ENCODE measurements at regions not wholly inside any gene's neighbourhood (a gene's known extent, or its start where the extent isn't known, plus 50 kb on each side); places are given as distances from the start of the nearest gene placed in this dataset.

DNA sequence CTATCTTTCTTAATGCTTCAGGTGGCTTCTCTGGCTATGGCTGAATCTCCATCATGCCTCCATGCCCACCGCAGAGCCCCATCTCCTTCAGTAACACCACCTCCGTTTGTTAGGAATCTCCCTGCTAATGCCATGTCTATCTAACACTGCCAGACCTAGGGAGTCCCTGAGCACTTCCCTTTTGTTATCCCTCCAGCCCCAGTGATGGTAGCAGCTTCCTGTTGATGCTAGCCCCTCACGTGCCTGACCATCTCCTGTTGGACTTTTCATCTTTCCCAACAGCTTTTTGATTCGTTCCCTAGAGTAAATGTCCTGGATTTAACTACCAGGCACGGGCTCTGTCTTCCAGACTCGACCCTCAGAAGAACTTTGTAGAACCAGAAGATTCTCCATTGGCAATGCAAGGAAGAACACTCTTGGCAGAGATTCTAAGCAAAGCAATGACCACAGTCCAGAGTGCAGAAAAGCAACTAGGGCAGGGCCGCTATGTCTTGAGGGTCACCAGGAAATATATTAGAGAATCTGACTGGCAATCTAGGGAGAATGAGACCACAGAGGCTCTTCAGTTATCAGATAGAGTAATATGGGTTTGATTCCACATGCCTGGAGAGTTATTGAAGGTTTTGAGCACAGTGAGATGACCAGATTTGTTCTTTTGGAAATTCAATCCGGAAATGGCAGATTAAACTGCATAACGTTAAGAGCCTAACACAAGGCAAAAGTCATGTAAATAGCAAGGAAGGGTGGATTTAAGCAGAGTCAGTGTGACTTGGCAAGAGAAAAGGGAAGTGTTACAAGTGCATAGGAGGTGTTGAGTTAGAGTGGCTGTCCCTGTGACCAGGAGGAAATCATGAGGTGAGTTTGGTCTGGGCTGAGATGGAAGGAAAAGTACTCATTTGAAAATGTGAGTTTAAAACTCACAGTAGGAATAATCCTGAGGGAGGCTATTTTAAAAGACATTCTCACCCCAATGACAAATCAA lies 555.2 kb downstream of the ACTL7B start:
- Mint-ChIP-seq H3K36me3 (ENCODE audit: low read depth) (no peaks in the 10 kb centered on the region), H3K9me3 (peaks cover 4% of the 10 kb centered on the region), H3K4me1 (ENCODE audit: low read depth) (no peaks in the 10 kb centered on the region), H3K27me3 (ENCODE audit: low read depth) (no peaks in the 10 kb centered on the region), H3K27ac (no peak overlapping the region), H3K4me3 (ENCODE audit: low read depth) (no peak overlapping the region)
- intact Hi-C loops (cut with micrococcal nuclease): no loop called here
- no peak for DNase-seq (ENCODE audit: low spot score)

DNA sequence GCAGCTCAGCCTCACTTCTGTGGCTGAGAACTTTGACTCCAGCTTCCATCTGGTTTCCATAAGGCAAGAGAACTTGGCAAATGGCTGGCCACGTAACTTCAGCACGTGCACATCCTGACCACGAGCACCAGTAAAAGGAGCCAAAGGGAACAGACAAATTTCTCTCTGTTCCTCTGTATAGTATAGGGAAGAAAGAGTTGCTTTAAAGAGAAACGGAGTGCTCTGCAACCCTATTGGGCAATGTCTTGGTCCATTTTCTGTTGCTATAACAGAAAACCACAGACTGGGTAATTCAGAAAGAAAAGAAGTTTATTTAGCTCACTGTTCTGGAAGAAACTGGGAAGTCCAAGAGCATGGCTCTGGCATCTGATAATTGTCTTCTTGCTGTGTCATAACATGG lies 558.7 kb downstream of the ACTL7B start:
- Mint-ChIP-seq H3K9me3 (no peaks in the 10 kb centered on the region), H3K4me1 (ENCODE audit: low read depth) (no peaks in the 10 kb centered on the region), H3K4me3 (ENCODE audit: low read depth) (no peak overlapping the region), H3K27ac (no peak overlapping the region), H3K27me3 (ENCODE audit: low read depth) (no peaks in the 10 kb centered on the region), H3K36me3 (ENCODE audit: low read depth) (no peaks in the 10 kb centered on the region)
- intact Hi-C loops (cut with micrococcal nuclease): no loop called here
- DNase-seq (ENCODE audit: low spot score): no peak

DNA sequence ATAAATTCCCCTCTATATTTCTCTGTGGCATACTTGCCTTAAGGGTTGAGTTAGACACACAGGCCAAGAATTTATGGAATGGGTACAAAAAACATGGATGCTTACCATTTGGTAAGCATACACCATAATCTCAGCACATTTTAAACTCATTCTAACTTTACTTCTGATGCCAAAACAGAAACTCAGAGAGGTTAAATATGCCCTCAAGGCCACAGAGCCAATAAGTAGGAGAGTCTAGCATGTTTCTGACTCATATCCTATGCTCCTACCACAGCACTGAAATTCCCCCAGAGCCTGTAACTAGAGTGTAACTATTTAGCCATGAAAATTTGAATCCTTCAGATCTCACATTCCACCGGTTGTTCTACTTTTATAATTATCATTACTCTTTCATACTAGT lies 559.7 kb downstream of the ACTL7B start:
- Mint-ChIP-seq H3K27ac (no peak overlapping the region), H3K4me1 (ENCODE audit: low read depth) (no peaks in the 10 kb centered on the region), H3K9me3 (no peaks in the 10 kb centered on the region), H3K36me3 (ENCODE audit: low read depth) (no peaks in the 10 kb centered on the region), H3K4me3 (ENCODE audit: low read depth) (no peak overlapping the region), H3K27me3 (ENCODE audit: low read depth) (no peaks in the 10 kb centered on the region)
- no peak for DNase-seq (ENCODE audit: low spot score)
- intact Hi-C loops (cut with micrococcal nuclease): no loop called here

DNA sequence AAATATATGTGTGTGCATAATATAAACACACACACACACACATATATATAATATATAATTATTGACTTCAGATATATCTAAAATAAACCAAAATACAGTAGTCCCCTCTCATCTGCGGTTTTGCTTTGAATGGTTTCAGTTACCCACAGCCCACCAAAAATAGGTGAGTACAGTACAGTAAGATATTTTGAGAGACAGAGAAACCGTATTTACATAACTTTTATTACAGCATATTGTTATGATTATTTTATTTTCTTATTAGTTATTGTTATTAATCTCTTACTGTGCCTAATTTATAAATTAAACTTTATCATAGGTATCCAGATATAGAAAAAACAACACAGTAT lies 564.2 kb downstream of the ACTL7B start:
- H3K4me3 Mint-ChIP-seq (ENCODE audit: low read depth): no peak overlapping the region
- intact Hi-C loops (cut with micrococcal nuclease): no loop called here
- DNase-seq (ENCODE audit: low spot score): no peak
- H3K4me1 Mint-ChIP-seq (ENCODE audit: low read depth): no peaks in the 10 kb centered on the region
- no peak overlapping the region for H3K27ac Mint-ChIP-seq
- H3K9me3 Mint-ChIP-seq: no peaks in the 10 kb centered on the region
- H3K27me3 Mint-ChIP-seq (ENCODE audit: low read depth): no peaks in the 10 kb centered on the region
- H3K36me3 Mint-ChIP-seq (ENCODE audit: low read depth): no peaks in the 10 kb centered on the region

DNA sequence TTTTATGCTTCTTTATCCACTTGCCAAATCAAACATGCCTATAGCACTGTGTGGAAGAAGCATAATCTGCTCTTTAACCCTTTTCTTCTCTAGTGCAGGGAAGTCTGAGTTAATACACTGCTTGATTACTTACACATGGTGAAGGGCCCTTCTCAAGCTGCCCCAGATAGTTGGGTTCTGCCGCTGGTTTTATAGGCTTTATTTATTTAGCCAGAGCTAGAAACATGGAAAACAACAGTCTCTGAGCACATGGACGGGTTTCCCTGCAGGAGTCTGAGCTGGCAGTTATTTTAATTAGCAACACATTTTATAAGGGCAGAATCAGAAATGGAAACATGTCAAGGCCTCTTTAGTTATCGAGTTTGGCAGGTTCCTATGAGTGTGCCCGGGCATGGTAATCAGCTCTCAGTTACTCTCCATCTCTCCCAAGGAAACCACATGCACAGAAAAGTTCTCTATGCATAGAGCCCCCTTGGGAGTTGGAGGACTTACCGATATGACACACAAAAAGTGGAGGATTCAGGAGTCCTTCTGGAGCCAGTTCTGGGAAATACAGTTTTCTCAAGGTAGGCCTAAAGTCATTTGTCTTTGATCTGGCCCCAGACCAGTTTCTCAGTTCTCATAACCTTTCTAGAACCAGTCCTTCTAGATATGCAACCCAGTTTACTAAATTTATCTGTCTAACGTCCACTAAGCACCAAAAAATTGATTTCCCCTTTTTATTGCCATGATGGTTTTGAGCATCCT lies 564.8 kb downstream of the ACTL7B start:
- DNase-seq (ENCODE audit: low spot score): no peak
- no peaks in the 10 kb centered on the region for H3K27me3 Mint-ChIP-seq (ENCODE audit: low read depth)
- H3K36me3 Mint-ChIP-seq (ENCODE audit: low read depth): no peaks in the 10 kb centered on the region
- H3K9me3 Mint-ChIP-seq: no peaks in the 10 kb centered on the region
- H3K4me1 Mint-ChIP-seq (ENCODE audit: low read depth): no peaks in the 10 kb centered on the region
- intact Hi-C loops (cut with micrococcal nuclease): no loop called here
- H3K27ac Mint-ChIP-seq: no peak overlapping the region
- H3K4me3 Mint-ChIP-seq (ENCODE audit: low read depth): no peak overlapping the region

DNA sequence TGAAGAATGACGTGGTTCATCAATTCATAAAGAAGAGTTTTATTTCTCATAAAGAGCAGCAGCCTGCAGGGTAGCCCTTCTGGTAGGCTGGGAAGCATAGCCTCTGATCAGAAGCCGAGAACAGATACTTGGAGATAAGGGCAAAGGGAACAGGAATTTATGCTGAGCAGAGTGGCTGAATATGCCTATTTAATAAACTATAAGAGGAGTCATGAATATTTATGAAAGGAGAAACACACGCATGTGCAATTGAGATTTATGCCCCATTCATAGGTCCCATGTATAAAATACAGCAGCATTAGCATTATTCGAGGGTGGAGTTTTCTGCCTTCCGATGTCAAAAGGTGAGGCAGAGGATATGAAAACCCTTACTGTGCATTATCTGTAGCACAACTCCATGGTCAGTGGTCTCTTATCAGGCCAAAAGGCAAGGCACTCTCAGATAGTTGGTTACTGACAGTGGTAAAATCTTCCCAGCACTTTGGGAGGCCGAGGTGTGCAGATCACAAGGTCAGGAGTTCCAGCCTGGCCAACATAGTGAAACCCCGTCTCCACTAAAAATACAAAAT lies 569.1 kb downstream of the ACTL7B start:
- Mint-ChIP-seq H3K27ac (no peak overlapping the region), H3K4me3 (ENCODE audit: low read depth) (no peak overlapping the region), H3K9me3 (no peaks in the 10 kb centered on the region), H3K36me3 (ENCODE audit: low read depth) (no peaks in the 10 kb centered on the region), H3K27me3 (ENCODE audit: low read depth) (no peaks in the 10 kb centered on the region), H3K4me1 (ENCODE audit: low read depth) (no peaks in the 10 kb centered on the region)
- no peak for DNase-seq (ENCODE audit: low spot score)
- intact Hi-C loops (cut with micrococcal nuclease): no loop called here

DNA sequence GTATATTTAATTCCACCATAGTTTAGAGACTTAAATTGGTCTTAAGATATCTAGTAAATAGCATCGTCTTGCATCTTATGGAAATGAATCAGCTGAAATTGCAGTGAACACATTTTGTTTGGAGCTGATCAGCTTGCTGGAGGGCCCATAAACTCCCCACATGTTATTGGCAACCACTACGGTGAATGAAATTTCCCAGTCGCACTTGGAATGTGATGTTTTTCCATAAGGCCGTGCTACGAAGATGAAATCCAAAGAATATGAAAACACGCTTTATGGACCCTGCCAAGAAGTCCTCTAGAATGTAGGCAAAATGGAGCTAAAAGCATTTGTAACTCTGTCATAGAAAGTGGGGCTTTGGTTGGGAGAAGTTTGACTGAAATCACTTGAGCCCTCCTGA lies 572.1 kb downstream of the ACTL7B start:
- no peak for DNase-seq (ENCODE audit: low spot score)
- Mint-ChIP-seq H3K36me3 (ENCODE audit: low read depth) (no peaks in the 10 kb centered on the region), H3K27me3 (ENCODE audit: low read depth) (no peaks in the 10 kb centered on the region), H3K4me1 (ENCODE audit: low read depth) (no peaks in the 10 kb centered on the region), H3K9me3 (no peaks in the 10 kb centered on the region), H3K4me3 (ENCODE audit: low read depth) (no peak overlapping the region), H3K27ac (no peak overlapping the region)
- intact Hi-C loops (cut with micrococcal nuclease): no loop called here

DNA sequence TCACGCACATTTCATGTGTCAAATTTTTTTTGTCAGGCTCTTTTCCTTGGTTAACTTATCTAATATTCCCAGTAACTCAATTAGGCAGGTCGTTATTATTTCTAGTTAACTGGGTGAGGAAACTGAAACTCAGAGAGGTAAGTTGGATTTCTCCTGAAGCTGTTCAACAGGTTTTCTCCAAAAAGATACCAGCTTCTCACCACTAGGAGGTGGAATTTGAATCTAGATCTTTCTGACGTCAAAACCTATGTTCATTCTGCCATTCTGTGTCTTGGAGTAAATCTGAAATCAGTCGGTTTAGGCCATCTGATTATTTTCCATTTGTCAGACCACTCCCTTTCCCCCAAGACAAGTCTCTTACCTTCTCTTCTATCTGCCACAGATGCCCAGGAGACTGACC lies 572.9 kb downstream of the ACTL7B start:
- H3K4me1 Mint-ChIP-seq (ENCODE audit: low read depth): no peaks in the 10 kb centered on the region
- intact Hi-C loops (cut with micrococcal nuclease): no loop called here
- no peaks in the 10 kb centered on the region for H3K27me3 Mint-ChIP-seq (ENCODE audit: low read depth)
- no peaks in the 10 kb centered on the region for H3K36me3 Mint-ChIP-seq (ENCODE audit: low read depth)
- no peak overlapping the region for H3K27ac Mint-ChIP-seq
- no peak overlapping the region for H3K4me3 Mint-ChIP-seq (ENCODE audit: low read depth)
- DNase-seq (ENCODE audit: low spot score): no peak
- no peaks in the 10 kb centered on the region for H3K9me3 Mint-ChIP-seq

DNA sequence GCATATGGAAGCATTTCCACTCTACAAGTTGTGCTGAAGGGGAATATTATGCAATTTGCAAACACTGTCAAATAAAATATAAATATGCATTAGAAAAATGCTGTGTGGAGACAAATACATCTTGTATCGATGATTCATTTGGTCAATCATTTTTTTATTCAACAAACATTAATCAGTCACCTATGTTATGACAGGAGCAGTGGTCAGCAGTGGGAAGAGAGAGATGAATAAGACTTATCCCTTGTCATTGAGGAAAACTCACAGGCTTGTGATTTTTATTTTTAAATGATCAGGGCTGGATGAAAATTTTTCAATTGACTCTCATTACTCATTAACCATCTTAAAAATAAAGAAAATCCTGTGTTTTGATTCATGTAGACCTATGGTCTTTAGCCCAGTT lies 574.1 kb downstream of the ACTL7B start:
- no peaks in the 10 kb centered on the region for H3K4me1 Mint-ChIP-seq (ENCODE audit: low read depth)
- no peak overlapping the region for H3K27ac Mint-ChIP-seq
- no peaks in the 10 kb centered on the region for H3K9me3 Mint-ChIP-seq
- H3K4me3 Mint-ChIP-seq (ENCODE audit: low read depth): no peak overlapping the region
- no peaks in the 10 kb centered on the region for H3K27me3 Mint-ChIP-seq (ENCODE audit: low read depth)
- intact Hi-C loops (cut with micrococcal nuclease): no loop called here
- no peaks in the 10 kb centered on the region for H3K36me3 Mint-ChIP-seq (ENCODE audit: low read depth)
- DNase-seq (ENCODE audit: low spot score): no peak

DNA sequence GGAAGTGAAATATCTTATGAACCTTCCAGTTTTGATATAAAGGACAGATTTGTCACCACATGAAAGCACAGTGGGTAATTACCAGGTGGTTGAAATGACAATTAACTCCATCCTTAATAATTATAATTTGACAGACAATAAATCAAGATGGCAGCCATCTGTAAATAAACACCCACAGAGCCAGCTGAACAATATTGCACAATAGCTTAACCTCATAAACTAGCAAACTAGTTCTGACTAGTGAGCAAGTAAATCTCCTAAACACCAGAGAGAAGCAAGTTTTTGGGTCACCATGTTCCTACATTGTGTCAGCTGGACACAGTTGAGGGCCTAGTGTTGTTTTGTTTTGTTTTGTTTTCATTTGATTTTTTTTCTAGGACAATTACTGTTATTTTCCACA lies 577.4 kb downstream of the ACTL7B start:
- H3K27ac Mint-ChIP-seq: no peak overlapping the region

DNA sequence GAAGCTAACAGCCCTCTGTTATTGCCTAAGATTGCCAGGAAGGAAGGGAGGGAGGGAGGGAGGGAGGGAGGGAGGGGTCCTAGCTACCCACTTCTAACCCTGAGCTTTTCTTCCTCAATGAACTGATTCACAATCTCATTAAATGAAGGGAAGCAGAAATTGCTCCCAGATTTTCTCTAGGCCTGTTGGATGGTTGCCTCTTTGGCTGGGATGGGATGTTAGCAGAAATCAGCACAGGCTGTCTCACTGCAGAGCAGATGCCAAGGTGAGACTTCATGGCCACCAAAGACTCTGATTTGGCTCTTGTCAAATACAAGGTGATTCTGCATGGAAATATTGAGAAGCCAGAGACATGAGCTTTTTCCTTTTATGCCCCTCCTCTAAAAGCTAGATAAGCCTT lies 578.6 kb downstream of the ACTL7B start:
- DNase-seq (ENCODE audit: low spot score): no peak
- no peaks in the 10 kb centered on the region for H3K27me3 Mint-ChIP-seq (ENCODE audit: low read depth)
- H3K4me1 Mint-ChIP-seq (ENCODE audit: low read depth): no peaks in the 10 kb centered on the region
- H3K4me3 Mint-ChIP-seq (ENCODE audit: low read depth): no peak overlapping the region
- intact Hi-C loops (cut with micrococcal nuclease): loop anchor here (10.0 kb wide), 1 partner anchor 1702 kb away; no protein-coding TSS in a partner anchor
- H3K27ac Mint-ChIP-seq: no peak overlapping the region
- no peaks in the 10 kb centered on the region for H3K9me3 Mint-ChIP-seq
- no peaks in the 10 kb centered on the region for H3K36me3 Mint-ChIP-seq (ENCODE audit: low read depth)

More for the DNA sequence above, 577.4 kb downstream of the ACTL7B start:
- Mint-ChIP-seq H3K36me3 (ENCODE audit: low read depth) (no peaks in the 10 kb centered on the region), H3K4me1 (ENCODE audit: low read depth) (no peaks in the 10 kb centered on the region), H3K4me3 (ENCODE audit: low read depth) (no peak overlapping the region), H3K9me3 (no peaks in the 10 kb centered on the region), H3K27me3 (ENCODE audit: low read depth) (no peaks in the 10 kb centered on the region)
- intact Hi-C loops (cut with micrococcal nuclease): loop anchor here (10.0 kb wide), 1 partner anchor 1704 kb away; no protein-coding TSS in a partner anchor
- DNase-seq (ENCODE audit: low spot score): no peak

DNA sequence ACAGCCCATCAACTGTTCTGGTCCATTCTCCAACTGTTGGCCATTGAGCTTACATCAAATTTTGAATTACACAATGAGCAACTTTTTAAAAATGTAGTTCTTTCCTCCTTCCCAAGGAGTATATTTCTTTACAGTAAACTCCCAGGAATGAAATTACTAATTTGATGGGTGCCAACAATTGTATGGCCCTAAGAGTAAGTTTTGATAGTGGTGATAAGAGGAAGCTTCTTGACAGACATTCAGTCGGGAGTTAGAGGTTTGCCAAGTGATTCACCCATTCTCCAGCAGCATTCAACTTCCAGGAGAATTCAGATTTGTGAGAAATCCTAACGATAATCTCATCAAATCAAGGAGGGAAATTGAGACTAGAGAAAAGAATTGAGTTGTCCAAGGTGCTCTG lies 579.9 kb downstream of the ACTL7B start:
- DNase-seq (ENCODE audit: low spot score): no peak
- Mint-ChIP-seq H3K4me3 (ENCODE audit: low read depth) (no peak overlapping the region), H3K27ac (no peak overlapping the region), H3K9me3 (no peaks in the 10 kb centered on the region), H3K4me1 (ENCODE audit: low read depth) (no peaks in the 10 kb centered on the region), H3K27me3 (ENCODE audit: low read depth) (no peaks in the 10 kb centered on the region), H3K36me3 (ENCODE audit: low read depth) (no peaks in the 10 kb centered on the region)
- intact Hi-C loops (cut with micrococcal nuclease): loop anchor here (10.0 kb wide), 1 partner anchor 1701 kb away; no protein-coding TSS in a partner anchor

DNA sequence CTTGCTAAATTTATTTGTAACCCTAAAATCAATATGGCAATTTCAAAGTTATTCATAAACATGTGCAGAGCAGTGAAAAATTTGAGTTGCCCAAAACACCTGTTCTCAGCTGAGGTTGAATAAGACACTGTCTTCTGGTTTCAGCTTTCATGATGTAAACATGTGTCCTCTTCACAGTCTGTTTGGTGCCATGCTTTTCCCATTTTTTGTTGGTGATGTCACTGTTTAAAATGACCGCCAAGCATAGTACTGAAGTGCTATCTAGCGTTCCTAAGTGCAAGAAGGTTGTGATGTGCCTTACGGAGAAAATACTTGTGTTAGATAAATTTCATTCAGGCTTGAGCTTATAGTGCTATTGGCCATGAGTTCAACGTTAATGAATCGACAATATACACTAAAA lies 580.8 kb downstream of the ACTL7B start:
- Mint-ChIP-seq H3K9me3 (no peaks in the 10 kb centered on the region), H3K36me3 (ENCODE audit: low read depth) (no peaks in the 10 kb centered on the region), H3K4me3 (ENCODE audit: low read depth) (no peak overlapping the region), H3K27ac (no peak overlapping the region), H3K27me3 (ENCODE audit: low read depth) (no peaks in the 10 kb centered on the region), H3K4me1 (ENCODE audit: low read depth) (no peaks in the 10 kb centered on the region)
- intact Hi-C loops (cut with micrococcal nuclease): loop anchor here (10.0 kb wide), 1 partner anchor 1700 kb away; no protein-coding TSS in a partner anchor
- no peak for DNase-seq (ENCODE audit: low spot score)
